ENCODE measurements at regions not wholly inside any gene's neighbourhood (a gene's known extent, or its start where the extent isn't known, plus 50 kb on each side); places are given as distances from the start of the nearest gene placed in this dataset.

- TF ChIP-seq CTCF (IDR thresholded peaks at IDR 0.05 in 8 of 11, conservative IDR thresholded peaks at IDR 0.05 in 3 of 11) (no peak), POLR2A (IDR thresholded peaks at IDR 0.05) (no peak)
Measured at GRCh38 chr4:20180509-20180908, 71.2 kb upstream of the SLIT2 start.
